AG09309 (cell line): ENCODE measurements at regions not wholly inside any gene's neighbourhood (a gene's known extent, or its start where the extent isn't known, plus 50 kb on each side); places are given as distances from the start of the nearest gene placed in this dataset.

ENCODE experiments used
- DNase-seq: peaks from one replicate; pipeline ENCODE4 v3.0.0-alpha.2; 2010; ENCODE audit warnings: low read depth
- H3K4me3 ChIP-seq: 2 replicates; pipeline ENCODE4 v1.5.1; 2011; ENCODE audit warnings: mild to moderate bottlenecking, low read depth, low read length, moderate library complexity; ENCODE audit not compliant: control insufficient read depth
- CTCF ChIP-seq: IDR thresholded peaks from 2 replicates; pipeline ENCODE4 v1.5.1; 2011; ENCODE audit warnings: mild to moderate bottlenecking, low read depth, low read length, inconsistent platforms; ENCODE audit not compliant: insufficient read depth, control insufficient read depth; ENCODE audit errors: missing control alignments

- H3K4me3 ChIP-seq = no peak overlapping the region
- no peak for DNase-seq
- no peak for TF ChIP-seq CTCF
Measured at GRCh38 chr16:17050468-17050867, 420.3 kb downstream of the XYLT1 start.
